ENCODE measurements at regions not wholly inside any gene's neighbourhood (a gene's known extent, or its start where the extent isn't known, plus 50 kb on each side); places are given as distances from the start of the nearest gene placed in this dataset.

DNA sequence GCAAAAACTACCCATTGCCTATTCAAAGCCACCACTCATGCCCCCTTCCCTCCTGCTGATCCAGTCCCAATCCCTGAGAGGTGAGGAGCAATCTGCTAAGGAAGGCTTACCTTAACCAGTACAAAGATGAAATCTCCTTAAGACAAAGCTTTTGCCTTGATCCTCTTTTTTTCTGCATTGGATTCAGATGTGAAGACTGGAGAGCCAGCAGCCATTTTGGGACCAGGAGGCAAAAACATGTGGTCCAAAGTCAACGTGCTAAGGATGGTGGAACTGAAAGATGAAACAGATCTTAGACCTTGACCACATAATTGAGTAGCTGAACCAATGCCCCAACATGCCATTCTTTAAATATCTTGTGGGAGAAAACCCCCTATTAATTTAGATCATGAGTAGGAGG is 171.4 kb downstream of the IRX5 start:
- Histone ChIP-seq H3K36me3 (ENCODE audit: low read depth) (no peaks in the 10 kb centered on the region), H3K4me1 (ENCODE audit: low read depth) (no peaks in the 10 kb centered on the region), H3K4me3 (no peak overlapping the region), H3K9me3 (no peaks in the 10 kb centered on the region)
- intact Hi-C loops (cut with DNase I, micrococcal nuclease), result no loop called here
- no peak for TF ChIP-seq CTCF (IDR thresholded peaks at IDR 0.05)
- ATAC-seq, result no peak
- no peak for DNase-seq

- intact Hi-C loops (cut with DNase I, micrococcal nuclease), result no loop called here
- no peaks in the 10 kb centered on the region for H3K4me1 ChIP-seq (ENCODE audit: low read depth)
- no peaks in the 10 kb centered on the region for H3K36me3 ChIP-seq (ENCODE audit: low read depth)
- no peaks in the 10 kb centered on the region for H3K9me3 ChIP-seq
- TF ChIP-seq CTCF (IDR thresholded peaks at IDR 0.05), result no peak
- DNase-seq (no peak), ATAC-seq (no peak)
- no peak overlapping the region for H3K4me3 ChIP-seq
Observed at GRCh38 chr16:55102531-55102930, 171.9 kb downstream of the IRX5 start.

DNA sequence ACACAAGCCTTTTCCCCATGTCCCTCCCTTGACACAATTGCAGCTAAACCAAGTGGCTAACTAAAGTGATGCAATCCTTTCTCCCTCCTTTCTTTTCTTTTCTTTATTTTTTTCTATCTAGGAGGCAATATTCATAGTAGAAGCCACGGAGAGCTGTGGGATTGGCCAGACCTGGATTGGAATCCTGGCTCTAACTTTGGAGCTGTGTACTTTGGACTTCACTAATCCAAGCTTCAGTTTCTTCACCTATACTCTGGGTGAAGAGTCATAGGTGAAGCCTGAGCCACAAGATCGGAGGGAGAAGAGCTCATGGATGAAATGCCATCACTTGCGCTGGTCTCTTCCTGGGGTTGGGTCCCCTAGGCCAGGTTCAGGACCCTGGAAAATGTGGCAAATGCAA is 177.2 kb downstream of the IRX5 start:
- TF ChIP-seq CTCF (IDR thresholded peaks at IDR 0.05), result no peak
- Histone ChIP-seq H3K36me3 (ENCODE audit: low read depth) (no peaks in the 10 kb centered on the region), H3K4me1 (ENCODE audit: low read depth) (no peaks in the 10 kb centered on the region), H3K4me3 (no peak overlapping the region), H3K9me3 (no peaks in the 10 kb centered on the region)
- intact Hi-C loops (cut with DNase I, micrococcal nuclease), result no loop called here
- ATAC-seq, result no peak
- no peak for DNase-seq

DNA sequence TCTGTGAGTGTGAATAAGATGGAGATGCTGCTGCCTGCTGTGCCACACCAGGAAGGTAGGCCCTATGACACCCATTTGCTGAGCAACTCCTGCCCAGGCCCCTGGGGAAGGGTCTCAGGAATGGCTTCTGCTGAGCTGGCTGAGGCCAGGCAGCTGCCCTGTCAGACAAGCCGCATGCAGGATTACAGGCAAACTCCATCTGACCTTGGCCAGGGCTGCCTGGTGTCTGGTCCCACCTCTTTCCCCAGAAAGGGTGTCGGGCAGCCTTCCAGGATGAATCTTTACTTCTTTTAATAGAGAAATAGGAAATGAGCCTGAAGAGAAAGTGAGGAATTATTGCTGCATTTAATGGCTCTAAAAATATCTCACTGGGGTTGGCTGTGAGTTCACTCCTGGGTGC is 182.5 kb downstream of the IRX5 start:
- Histone ChIP-seq H3K4me3 (no peak overlapping the region), H3K36me3 (ENCODE audit: low read depth) (no peaks in the 10 kb centered on the region), H3K9me3 (no peaks in the 10 kb centered on the region), H3K4me1 (ENCODE audit: low read depth) (no peaks in the 10 kb centered on the region)
- ATAC-seq (no peak), DNase-seq (no peak)
- intact Hi-C loops (cut with DNase I, micrococcal nuclease), result no loop called here
- no peak for TF ChIP-seq CTCF (IDR thresholded peaks at IDR 0.05)

- ATAC-seq (no peak), DNase-seq (no peak)
- Histone ChIP-seq H3K36me3 (ENCODE audit: low read depth) (no peaks in the 10 kb centered on the region), H3K9me3 (no peaks in the 10 kb centered on the region), H3K4me3 (no peak overlapping the region), H3K4me1 (ENCODE audit: low read depth) (no peaks in the 10 kb centered on the region)
- no peak for TF ChIP-seq CTCF (IDR thresholded peaks at IDR 0.05)
- intact Hi-C loops (cut with DNase I, micrococcal nuclease), result no loop called here
Observed at GRCh38 chr16:55115506-55115905, 184.8 kb downstream of the IRX5 start.

DNA sequence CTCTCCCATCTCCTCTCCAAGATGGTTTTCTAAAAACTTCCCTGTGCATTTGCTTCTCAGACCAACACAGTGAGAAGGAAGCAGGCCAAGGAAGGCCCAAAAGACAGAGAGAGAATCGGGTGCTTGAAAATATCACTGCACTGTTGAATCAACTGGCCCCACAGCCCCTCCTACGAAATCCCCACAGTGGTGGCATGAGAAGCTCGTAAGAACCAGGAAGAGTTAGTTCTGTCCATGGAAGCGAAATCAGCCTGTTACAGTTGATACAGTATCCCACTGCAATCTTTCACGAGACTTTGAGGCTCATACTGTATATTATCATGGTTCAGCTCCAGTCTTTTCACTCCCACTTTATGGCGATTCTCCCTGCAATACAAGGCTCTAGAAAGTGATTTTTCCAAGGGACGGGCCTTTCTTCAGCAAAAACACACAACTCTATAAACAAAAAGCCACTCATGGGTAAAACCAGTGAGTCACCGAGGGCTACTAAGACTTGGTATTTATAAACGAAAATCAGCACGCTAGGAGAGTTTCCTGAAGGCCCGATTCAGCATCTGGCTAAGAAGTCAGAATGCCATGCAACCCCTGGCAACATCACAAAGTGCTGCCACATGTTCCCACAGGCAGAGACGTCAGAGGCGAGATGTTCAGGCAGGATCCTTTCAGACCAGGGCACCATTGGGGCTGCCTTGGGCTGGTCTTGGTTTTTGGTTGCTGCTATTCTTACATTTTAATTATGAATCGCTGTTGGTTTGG is 185.7 kb downstream of the IRX5 start:
- DNase-seq (no peak), ATAC-seq (no peak)
- TF ChIP-seq CTCF (IDR thresholded peaks at IDR 0.05), result no peak
- intact Hi-C loops (cut with DNase I, micrococcal nuclease), result no loop called here
- Histone ChIP-seq H3K36me3 (ENCODE audit: low read depth) (no peaks in the 10 kb centered on the region), H3K9me3 (no peaks in the 10 kb centered on the region), H3K4me3 (no peak overlapping the region), H3K4me1 (ENCODE audit: low read depth) (no peaks in the 10 kb centered on the region)
